ENCODE measurements at regions not wholly inside any gene's neighbourhood (a gene's known extent, or its start where the extent isn't known, plus 50 kb on each side); places are given as distances from the start of the nearest gene placed in this dataset.

DNA sequence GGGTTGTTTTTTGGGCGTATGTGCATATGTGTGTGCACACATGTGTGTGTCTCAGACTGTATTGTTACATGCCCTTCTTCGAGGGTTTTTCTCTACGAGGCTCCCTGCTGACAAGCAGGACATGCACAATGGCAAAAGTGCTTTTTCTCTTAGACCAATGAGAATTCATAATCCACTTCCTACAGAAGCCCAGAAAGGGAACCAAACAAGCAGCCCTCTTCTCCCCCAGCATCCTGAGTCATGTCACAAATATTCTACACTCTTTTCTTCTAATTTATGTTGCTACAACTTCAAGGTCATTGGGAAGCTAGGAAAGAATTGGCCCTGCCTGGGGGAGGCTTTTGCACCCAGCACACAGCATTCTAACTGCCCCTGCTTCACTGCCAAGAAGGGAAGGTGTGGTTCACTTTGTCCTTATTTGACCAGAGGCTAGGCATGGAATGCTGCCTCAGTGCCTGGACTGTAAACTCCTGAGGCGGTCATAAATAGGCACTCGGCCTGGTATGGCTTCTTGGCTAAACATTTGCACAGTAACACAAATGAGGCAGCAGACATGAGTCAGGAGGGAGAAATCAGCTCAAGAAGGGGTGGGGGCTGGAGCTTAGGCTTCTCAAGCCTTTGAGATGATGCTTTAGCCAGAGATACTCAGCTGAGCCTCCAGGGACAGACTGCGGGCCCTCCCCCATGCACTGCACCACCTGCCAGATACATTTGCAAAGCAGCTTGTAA is 92.7 kb upstream of the KLF7 start:
- TF ChIP-seq CTCF (IDR thresholded peaks at IDR 0.05; ENCODE audit: low read depth, low read length) (no peak), EZH2phosphoT487 (IDR thresholded peaks at IDR 0.05; ENCODE audit: low read depth) (no peak)

All from OCI-LY3 (cell line).